ENCODE measurements at regions not wholly inside any gene's neighbourhood (a gene's known extent, or its start where the extent isn't known, plus 50 kb on each side); places are given as distances from the start of the nearest gene placed in this dataset.

GRCh38 chr9:87156247-87156646 lies 208.9 kb upstream of the GAS1 start:
- TF ChIP-seq POLR2A (IDR thresholded peaks at IDR 0.05; ENCODE audit: low read depth, low read length) (no peak), TAF1 (IDR thresholded peaks at IDR 0.05; ENCODE audit: borderline replicate concordance, low read depth, low read length) (no peak), POLR2AphosphoS5 (IDR thresholded peaks at IDR 0.05; ENCODE audit: low read depth, low read length) (no peak)

Measured in GM12892 (cell line).